ENCODE measurements at regions not wholly inside any gene's neighbourhood (a gene's known extent, or its start where the extent isn't known, plus 50 kb on each side); places are given as distances from the start of the nearest gene placed in this dataset.
A peak's percentile ranks its signal among the peaks of the same experiment; 100 is the strongest.

- H3K27ac ChIP-seq (ENCODE audit: insufficient read depth, low read depth, low read length), result no peak overlapping the region
- H3K4me2 ChIP-seq (ENCODE audit: insufficient read depth, low read length), result peak overlapping the region; percentile 61
- no peaks in the 10 kb centered on the region for H3K79me2 ChIP-seq (ENCODE audit: control insufficient read depth, insufficient read depth, low read length)
- no peak for FAIRE-seq
- H4K20me1 ChIP-seq (replicated peaks; ENCODE audit: control insufficient read depth, extremely low read depth, insufficient read depth, low read length), result no peaks in the 10 kb centered on the region
- H3K9me1 ChIP-seq (replicated peaks; ENCODE audit: control insufficient read depth, extremely low read depth, insufficient read depth, low read length), result no peaks in the 10 kb centered on the region
- H2AFZ ChIP-seq (ENCODE audit: low read depth, low read length), result peak overlapping the region; percentile 25
- ChIA-PET CTCF (interaction anchor here (0.5 to 2.0 kb wide), 3 partner anchors 13 to 715 kb away, joined by 3 to 8 read pairs (median 6); no protein-coding TSS in a partner anchor), POLR2A (interaction anchor here (0.6 kb wide), 1 partner anchor 39 kb away, joined by 3 read pairs; no protein-coding TSS in a partner anchor)
- dilution Hi-C loops (cut with MboI; ENCODE audit: extremely low pct_ligation_motif_present, low sequenced_read_pairs), result no loop called here
- TF ChIP-seq MYC (IDR thresholded peaks at IDR 0.05; ENCODE audit: low read depth, low read length) (no peak), POLR2A (IDR thresholded peaks at IDR 0.05; ENCODE audit: low read depth, low read length) (no peak), EZH2 (IDR thresholded peaks at IDR 0.05; ENCODE audit: borderline replicate concordance, low read depth, low read length, severe bottlenecking) (no peak), JUN (IDR thresholded peaks at IDR 0.05; ENCODE audit: borderline replicate concordance, insufficient read depth, insufficient read length, low read depth) (no peak), POLR2AphosphoS5 (IDR thresholded peaks at IDR 0.05; ENCODE audit: insufficient read depth, low read depth, low read length) (no peak), MAX (IDR thresholded peaks at IDR 0.05; ENCODE audit: insufficient read depth, insufficient read length) (no peak), GATA2 (IDR thresholded peaks at IDR 0.05; ENCODE audit: insufficient read depth, insufficient read length, low read depth, low read length) (no peak), FOS (IDR thresholded peaks at IDR 0.05; ENCODE audit: borderline replicate concordance, insufficient read depth, low read length) (no peak)
- TF ChIP-seq, protein P1, sequence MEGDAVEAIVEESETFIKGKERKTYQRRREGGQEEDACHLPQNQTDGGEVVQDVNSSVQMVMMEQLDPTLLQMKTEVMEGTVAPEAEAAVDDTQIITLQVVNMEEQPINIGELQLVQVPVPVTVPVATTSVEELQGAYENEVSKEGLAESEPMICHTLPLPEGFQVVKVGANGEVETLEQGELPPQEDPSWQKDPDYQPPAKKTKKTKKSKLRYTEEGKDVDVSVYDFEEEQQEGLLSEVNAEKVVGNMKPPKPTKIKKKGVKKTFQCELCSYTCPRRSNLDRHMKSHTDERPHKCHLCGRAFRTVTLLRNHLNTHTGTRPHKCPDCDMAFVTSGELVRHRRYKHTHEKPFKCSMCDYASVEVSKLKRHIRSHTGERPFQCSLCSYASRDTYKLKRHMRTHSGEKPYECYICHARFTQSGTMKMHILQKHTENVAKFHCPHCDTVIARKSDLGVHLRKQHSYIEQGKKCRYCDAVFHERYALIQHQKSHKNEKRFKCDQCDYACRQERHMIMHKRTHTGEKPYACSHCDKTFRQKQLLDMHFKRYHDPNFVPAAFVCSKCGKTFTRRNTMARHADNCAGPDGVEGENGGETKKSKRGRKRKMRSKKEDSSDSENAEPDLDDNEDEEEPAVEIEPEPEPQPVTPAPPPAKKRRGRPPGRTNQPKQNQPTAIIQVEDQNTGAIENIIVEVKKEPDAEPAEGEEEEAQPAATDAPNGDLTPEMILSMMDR (IDR thresholded peaks at IDR 0.05; ENCODE audit: extremely low read depth in 1 of 2, insufficient read depth in 1 of 2, low read depth in 1 of 2, low read length in 2 of 2), result no peak
- no peaks in the 10 kb centered on the region for H3K36me3 ChIP-seq (ENCODE audit: control insufficient read depth in 2 of 2, extremely low read depth in 1 of 2, insufficient read depth in 2 of 2, low read length in 2 of 2)
- no TSS peak for BruUV-seq (replicated peaks)
- no peak overlapping the region for H3K9ac ChIP-seq (replicated peaks; ENCODE audit: extremely low read depth, insufficient read depth, low read length)
- H3K4me3 ChIP-seq (replicated peaks in 1 of 3; ENCODE audit: insufficient read depth in 1 of 3, low read depth in 1 of 3, low read length in 3 of 3), result peak overlapping the region in 1 of 3 experiments; percentile 2
- H3K9me3 ChIP-seq (replicated peaks; ENCODE audit: control insufficient read depth, insufficient read depth, low read length), result no peaks in the 10 kb centered on the region
- peak; percentile 11 for DNase-seq (ENCODE audit: low read depth, low spot score)
- H3K4me1 ChIP-seq (ENCODE audit: control insufficient read depth, extremely low read depth, insufficient read depth, low read length), result no peaks in the 10 kb centered on the region
- intact Hi-C loops (cut with micrococcal nuclease), result no loop called here
- H3K27me3 ChIP-seq (ENCODE audit: control insufficient read depth in 2 of 2, insufficient read depth in 2 of 2, low read length in 2 of 2), result no peaks in the 10 kb centered on the region
Observed at GRCh38 chr5:67537439-67538148, 341.0 kb upstream of the CD180 start.

All from endothelial cell of umbilical vein (primary cell).